GM23338 (cell line): ENCODE measurements at regions not wholly inside any gene's neighbourhood (a gene's known extent, or its start where the extent isn't known, plus 50 kb on each side); places are given as distances from the start of the nearest gene placed in this dataset.

Experiments used
- ATAC-seq: fragments of 200-7000 bp; cut with Tn5 transposase; 3 replicates; pipeline ENCODE4 v1.9.1; 2020
- DNase-seq: peaks from one replicate; pipeline ENCODE4 v3.0.0-alpha.2; 2015; ENCODE audit warnings: low spot score
- H2AFZ ChIP-seq: fragments of 200-600 bp; sonication (generic); 2 replicates; pipeline ENCODE4 v1.8.0; 2016; ENCODE audit warnings: antibody characterized with exemption, mild to moderate bottlenecking, moderate library complexity
- H3F3A ChIP-seq: fragments of 200-600 bp; sonication (generic); replicated peaks from 2 replicates; pipeline ENCODE4 v1.8.0; 2017; ENCODE audit warnings: antibody characterized with exemption, mixed run types, low read depth
- H3K27ac ChIP-seq: fragments of 200-600 bp; sonication (generic); 2 replicates; pipeline ENCODE4 v1.6.1; 2016; ENCODE audit warnings: low read depth
- H3K27me3 ChIP-seq: fragments of 200-600 bp; sonication (generic); 2 replicates; pipeline ENCODE4 v1.8.0; 2016; ENCODE audit warnings: mild to moderate bottlenecking, mixed run types, moderate library complexity; ENCODE audit not compliant: insufficient read depth
- H3K36me3 ChIP-seq: fragments of 200-600 bp; sonication (generic); 2 replicates; pipeline ENCODE4 v1.8.0; 2016; ENCODE audit warnings: mild to moderate bottlenecking; ENCODE audit not compliant: insufficient read depth
- H3K4me1 ChIP-seq: fragments of 200-600 bp; sonication (generic); 2 replicates; pipeline ENCODE4 v1.8.0; 2016; ENCODE audit warnings: mild to moderate bottlenecking, moderate library complexity; ENCODE audit not compliant: insufficient read depth
- H3K4me2 ChIP-seq: fragments of 200-600 bp; sonication (generic); 2 replicates; pipeline ENCODE4 v1.7.1; 2017; ENCODE audit warnings: mixed run types
- H3K4me3 ChIP-seq: fragments of 200-600 bp; sonication (generic); 2 replicates; pipeline ENCODE4 v1.6.1; 2016; ENCODE audit warnings: mixed run types
- H3K79me2 ChIP-seq: fragments of 200-600 bp; sonication (generic); replicated peaks from 2 replicates; pipeline ENCODE4 v1.8.0; 2017; ENCODE audit warnings: mild to moderate bottlenecking; ENCODE audit not compliant: insufficient read depth
- H3K9me2 ChIP-seq: fragments of 200-600 bp; sonication (generic); 2 replicates; pipeline ENCODE4 v1.8.0; 2017; ENCODE audit not compliant: insufficient read depth
- H4K20me1 ChIP-seq: fragments of 200-600 bp; sonication (generic); replicated peaks from 2 replicates; pipeline ENCODE4 v1.8.0; 2017; ENCODE audit warnings: mild to moderate bottlenecking; ENCODE audit not compliant: insufficient read depth
- H3K27ac Mint-ChIP-seq: 2 replicates; pipeline ENCODE4 v1.8.0; 2020; ENCODE audit warnings: inconsistent platforms, mild to moderate bottlenecking, moderate library complexity, mixed read lengths
- H3K27me3 Mint-ChIP-seq: 3 replicates; pipeline ENCODE4 v1.8.0; 2022; ENCODE audit warnings: low read depth, mild to moderate bottlenecking, moderate library complexity, mixed read lengths, inconsistent platforms; ENCODE audit not compliant: insufficient read depth, poor library complexity
- H3K36me3 Mint-ChIP-seq: 3 replicates; pipeline ENCODE4 v1.8.0; 2021; ENCODE audit warnings: low read depth, mild to moderate bottlenecking, inconsistent platforms, moderate library complexity, mixed read lengths
- H3K4me1 Mint-ChIP-seq: 3 replicates; pipeline ENCODE4 v1.8.0; 2020; ENCODE audit warnings: mild to moderate bottlenecking, inconsistent platforms, mixed read lengths
- H3K4me3 Mint-ChIP-seq: 3 replicates; pipeline ENCODE4 v1.8.0; 2021; ENCODE audit warnings: moderate library complexity, mild to moderate bottlenecking, inconsistent platforms, mixed read lengths
- H3K9me3 Mint-ChIP-seq: 3 replicates; pipeline ENCODE4 v1.8.0; 2020; ENCODE audit warnings: moderate library complexity, mild to moderate bottlenecking, inconsistent platforms, mixed read lengths
- CREB1 ChIP-seq: fragments of 250-450 bp; sonication (Bioruptor Pico); IDR thresholded peaks from 2 replicates; pipeline ENCODE4 v1.5.0; 2020; ENCODE audit warnings: low read depth, mild to moderate bottlenecking, moderate library complexity
- EZH2phosphoT487 ChIP-seq: fragments of 200-600 bp; sonication (generic); IDR thresholded peaks from one replicate; pipeline ENCODE4 v1.8.1; 2018; ENCODE audit warnings: antibody characterized with exemption; ENCODE audit not compliant: unreplicated experiment
- NANOG ChIP-seq: IDR thresholded peaks from 2 replicates; pipeline ENCODE4 v1.6.1; 2016; ENCODE audit warnings: antibody characterized with exemption, borderline replicate concordance
- POLR2AphosphoS5 ChIP-seq: IDR thresholded peaks from 2 replicates; pipeline ENCODE4 v1.6.1; 2016; ENCODE audit warnings: antibody characterized with exemption, low read depth
- TF ChIP-seq, protein P1 (sequence below): IDR thresholded peaks from 2 replicates; pipeline ENCODE4 v1.6.1; 2016; ENCODE audit warnings: antibody characterized with exemption
- TF ChIP-seq, protein P2 (sequence below): fragments of 250-450 bp; sonication (Bioruptor Pico); IDR thresholded peaks from 2 replicates; pipeline ENCODE4 v1.5.0; 2020; ENCODE audit warnings: mild to moderate bottlenecking, moderate library complexity

DNA sequence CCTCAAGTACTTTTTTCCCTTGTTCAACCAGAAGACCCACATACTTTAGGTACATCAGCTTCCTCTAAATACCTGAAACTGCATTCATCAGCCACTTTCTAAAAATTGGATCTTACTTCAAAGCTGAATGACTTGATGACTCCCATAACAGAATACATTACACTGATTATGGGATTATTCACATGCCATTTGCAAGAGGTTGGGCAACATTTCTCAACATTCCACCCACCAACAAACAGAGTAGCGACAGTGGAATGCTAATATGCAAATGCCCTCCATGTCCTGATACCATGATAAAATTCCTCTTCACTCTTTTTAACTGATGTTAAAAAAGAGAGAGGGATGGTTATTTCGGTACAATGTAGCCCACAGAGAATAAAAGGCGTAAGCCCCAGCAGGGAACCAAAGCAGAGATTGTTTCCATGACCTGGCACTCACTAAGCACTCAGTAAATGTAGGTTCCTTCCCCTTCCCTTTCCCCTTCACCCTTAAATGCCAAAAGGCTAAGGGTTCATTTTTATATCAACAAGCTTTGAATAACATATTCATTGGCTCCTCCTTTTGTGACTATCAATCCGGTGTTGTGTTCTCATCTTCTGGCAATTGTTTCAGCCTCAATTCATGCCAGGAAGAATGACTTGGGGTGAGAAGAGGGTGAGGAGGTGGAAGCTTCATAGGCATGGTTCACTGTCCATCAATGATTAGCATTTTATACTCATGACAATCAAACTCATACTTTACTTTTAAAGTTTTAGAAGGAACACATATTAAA is 317.2 kb downstream of the DHX15 start:
- H3K27me3 Mint-ChIP-seq = peaks cover 4% of the 10 kb centered on the region
- TF ChIP-seq NANOG = no peak
- TF ChIP-seq CREB1 (CRISPR knock-in tag) = no peak
- no peak for TF ChIP-seq POLR2AphosphoS5
- TF ChIP-seq, protein P1, sequence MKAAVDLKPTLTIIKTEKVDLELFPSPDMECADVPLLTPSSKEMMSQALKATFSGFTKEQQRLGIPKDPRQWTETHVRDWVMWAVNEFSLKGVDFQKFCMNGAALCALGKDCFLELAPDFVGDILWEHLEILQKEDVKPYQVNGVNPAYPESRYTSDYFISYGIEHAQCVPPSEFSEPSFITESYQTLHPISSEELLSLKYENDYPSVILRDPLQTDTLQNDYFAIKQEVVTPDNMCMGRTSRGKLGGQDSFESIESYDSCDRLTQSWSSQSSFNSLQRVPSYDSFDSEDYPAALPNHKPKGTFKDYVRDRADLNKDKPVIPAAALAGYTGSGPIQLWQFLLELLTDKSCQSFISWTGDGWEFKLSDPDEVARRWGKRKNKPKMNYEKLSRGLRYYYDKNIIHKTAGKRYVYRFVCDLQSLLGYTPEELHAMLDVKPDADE = no peak
- TF ChIP-seq, protein P2, sequence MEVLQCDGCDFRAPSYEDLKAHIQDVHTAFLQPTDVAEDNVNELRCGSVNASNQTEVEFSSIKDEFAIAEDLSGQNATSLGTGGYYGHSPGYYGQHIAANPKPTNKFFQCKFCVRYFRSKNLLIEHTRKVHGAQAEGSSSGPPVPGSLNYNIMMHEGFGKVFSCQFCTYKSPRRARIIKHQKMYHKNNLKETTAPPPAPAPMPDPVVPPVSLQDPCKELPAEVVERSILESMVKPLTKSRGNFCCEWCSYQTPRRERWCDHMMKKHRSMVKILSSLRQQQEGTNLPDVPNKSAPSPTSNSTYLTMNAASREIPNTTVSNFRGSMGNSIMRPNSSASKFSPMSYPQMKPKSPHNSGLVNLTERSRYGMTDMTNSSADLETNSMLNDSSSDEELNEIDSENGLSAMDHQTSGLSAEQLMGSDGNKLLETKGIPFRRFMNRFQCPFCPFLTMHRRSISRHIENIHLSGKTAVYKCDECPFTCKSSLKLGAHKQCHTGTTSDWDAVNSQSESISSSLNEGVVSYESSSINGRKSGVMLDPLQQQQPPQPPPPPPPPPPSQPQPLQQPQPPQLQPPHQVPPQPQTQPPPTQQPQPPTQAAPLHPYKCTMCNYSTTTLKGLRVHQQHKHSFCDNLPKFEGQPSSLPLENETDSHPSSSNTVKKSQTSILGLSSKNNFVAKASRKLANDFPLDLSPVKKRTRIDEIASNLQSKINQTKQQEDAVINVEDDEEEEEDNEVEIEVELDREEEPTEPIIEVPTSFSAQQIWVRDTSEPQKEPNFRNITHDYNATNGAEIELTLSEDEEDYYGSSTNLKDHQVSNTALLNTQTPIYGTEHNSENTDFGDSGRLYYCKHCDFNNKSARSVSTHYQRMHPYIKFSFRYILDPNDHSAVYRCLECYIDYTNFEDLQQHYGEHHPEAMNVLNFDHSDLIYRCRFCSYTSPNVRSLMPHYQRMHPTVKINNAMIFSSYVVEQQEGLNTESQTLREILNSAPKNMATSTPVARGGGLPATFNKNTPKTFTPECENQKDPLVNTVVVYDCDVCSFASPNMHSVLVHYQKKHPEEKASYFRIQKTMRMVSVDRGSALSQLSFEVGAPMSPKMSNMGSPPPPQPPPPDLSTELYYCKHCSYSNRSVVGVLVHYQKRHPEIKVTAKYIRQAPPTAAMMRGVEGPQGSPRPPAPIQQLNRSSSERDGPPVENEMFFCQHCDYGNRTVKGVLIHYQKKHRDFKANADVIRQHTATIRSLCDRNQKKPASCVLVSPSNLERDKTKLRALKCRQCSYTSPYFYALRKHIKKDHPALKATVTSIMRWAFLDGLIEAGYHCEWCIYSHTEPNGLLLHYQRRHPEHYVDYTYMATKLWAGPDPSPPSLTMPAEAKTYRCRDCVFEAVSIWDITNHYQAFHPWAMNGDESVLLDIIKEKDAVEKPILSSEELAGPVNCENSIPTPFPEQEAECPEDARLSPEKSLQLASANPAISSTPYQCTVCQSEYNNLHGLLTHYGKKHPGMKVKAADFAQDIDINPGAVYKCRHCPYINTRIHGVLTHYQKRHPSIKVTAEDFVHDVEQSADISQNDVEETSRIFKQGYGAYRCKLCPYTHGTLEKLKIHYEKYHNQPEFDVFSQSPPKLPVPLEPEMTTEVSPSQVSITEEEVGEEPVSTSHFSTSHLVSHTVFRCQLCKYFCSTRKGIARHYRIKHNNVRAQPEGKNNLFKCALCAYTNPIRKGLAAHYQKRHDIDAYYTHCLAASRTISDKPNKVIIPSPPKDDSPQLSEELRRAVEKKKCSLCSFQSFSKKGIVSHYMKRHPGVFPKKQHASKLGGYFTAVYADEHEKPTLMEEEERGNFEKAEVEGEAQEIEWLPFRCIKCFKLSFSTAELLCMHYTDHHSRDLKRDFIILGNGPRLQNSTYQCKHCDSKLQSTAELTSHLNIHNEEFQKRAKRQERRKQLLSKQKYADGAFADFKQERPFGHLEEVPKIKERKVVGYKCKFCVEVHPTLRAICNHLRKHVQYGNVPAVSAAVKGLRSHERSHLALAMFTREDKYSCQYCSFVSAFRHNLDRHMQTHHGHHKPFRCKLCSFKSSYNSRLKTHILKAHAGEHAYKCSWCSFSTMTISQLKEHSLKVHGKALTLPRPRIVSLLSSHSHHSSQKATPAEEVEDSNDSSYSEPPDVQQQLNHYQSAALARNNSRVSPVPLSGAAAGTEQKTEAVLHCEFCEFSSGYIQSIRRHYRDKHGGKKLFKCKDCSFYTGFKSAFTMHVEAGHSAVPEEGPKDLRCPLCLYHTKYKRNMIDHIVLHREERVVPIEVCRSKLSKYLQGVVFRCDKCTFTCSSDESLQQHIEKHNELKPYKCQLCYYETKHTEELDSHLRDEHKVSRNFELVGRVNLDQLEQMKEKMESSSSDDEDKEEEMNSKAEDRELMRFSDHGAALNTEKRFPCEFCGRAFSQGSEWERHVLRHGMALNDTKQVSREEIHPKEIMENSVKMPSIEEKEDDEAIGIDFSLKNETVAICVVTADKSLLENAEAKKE (CRISPR knock-in tag) = no peak
- no peak for TF ChIP-seq EZH2phosphoT487
- no peak overlapping the region for H3K4me3 Mint-ChIP-seq
- no peak for ATAC-seq
- H3K9me3 Mint-ChIP-seq = no peaks in the 10 kb centered on the region
- H2AFZ ChIP-seq = no peak overlapping the region
- no peak overlapping the region for H3K4me2 ChIP-seq
- H4K20me1 ChIP-seq = no peaks in the 10 kb centered on the region
- no peaks in the 10 kb centered on the region for H3F3A ChIP-seq
- no peak overlapping the region for H3K27ac ChIP-seq
- H3K4me3 ChIP-seq = no peak overlapping the region
- no peak overlapping the region for H3K27ac Mint-ChIP-seq
- DNase-seq = peak; percentile 21
- H3K9me2 ChIP-seq = no peaks in the 10 kb centered on the region
- H3K27me3 ChIP-seq = no peaks in the 10 kb centered on the region
- H3K4me1 ChIP-seq = peaks cover 20% of the 10 kb centered on the region
- no peaks in the 10 kb centered on the region; the same call in 2 of the 3 replicates for H3K36me3 Mint-ChIP-seq
- H3K79me2 ChIP-seq = no peaks in the 10 kb centered on the region
- peaks cover 31% of the 10 kb centered on the region for H3K4me1 Mint-ChIP-seq
- no peaks in the 10 kb centered on the region for H3K36me3 ChIP-seq
